ENCODE measurements at regions not wholly inside any gene's neighbourhood (a gene's known extent, or its start where the extent isn't known, plus 50 kb on each side); places are given as distances from the start of the nearest gene placed in this dataset.

DNA sequence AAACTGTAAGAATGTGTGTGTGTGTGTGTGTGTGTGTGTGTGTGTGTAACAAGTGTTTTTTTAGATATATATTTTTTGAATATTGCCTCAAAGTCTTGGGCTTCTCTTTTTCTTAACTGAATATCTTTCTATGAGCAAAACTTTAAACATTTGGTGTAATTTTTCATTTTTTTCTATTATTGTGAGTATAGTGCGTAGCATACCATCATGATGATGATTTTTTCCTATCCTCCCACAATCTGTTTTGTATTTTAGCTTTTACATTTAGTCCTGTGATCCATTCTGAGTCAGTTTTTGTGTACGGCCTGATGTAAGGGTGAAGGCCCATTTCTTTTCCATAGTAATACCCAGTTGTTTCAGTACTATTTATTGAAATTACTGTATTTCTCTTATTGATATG lies 680.6 kb downstream of the TTLL7 start:
- TF ChIP-seq POLR2A (IDR thresholded peaks at IDR 0.05) (no peak), EP300 (IDR thresholded peaks at IDR 0.05) (no peak)
- TF ChIP-seq, protein P1, sequence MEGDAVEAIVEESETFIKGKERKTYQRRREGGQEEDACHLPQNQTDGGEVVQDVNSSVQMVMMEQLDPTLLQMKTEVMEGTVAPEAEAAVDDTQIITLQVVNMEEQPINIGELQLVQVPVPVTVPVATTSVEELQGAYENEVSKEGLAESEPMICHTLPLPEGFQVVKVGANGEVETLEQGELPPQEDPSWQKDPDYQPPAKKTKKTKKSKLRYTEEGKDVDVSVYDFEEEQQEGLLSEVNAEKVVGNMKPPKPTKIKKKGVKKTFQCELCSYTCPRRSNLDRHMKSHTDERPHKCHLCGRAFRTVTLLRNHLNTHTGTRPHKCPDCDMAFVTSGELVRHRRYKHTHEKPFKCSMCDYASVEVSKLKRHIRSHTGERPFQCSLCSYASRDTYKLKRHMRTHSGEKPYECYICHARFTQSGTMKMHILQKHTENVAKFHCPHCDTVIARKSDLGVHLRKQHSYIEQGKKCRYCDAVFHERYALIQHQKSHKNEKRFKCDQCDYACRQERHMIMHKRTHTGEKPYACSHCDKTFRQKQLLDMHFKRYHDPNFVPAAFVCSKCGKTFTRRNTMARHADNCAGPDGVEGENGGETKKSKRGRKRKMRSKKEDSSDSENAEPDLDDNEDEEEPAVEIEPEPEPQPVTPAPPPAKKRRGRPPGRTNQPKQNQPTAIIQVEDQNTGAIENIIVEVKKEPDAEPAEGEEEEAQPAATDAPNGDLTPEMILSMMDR (IDR thresholded peaks at IDR 0.05) = no peak
